ENCODE measurements at regions not wholly inside any gene's neighbourhood (a gene's known extent, or its start where the extent isn't known, plus 50 kb on each side); places are given as distances from the start of the nearest gene placed in this dataset.

GRCh38 chr18:29154758-29155725 lies 978.1 kb upstream of the CDH2 start:
- TF ChIP-seq CTCF (optimal IDR thresholded peaks at IDR 0.05 in 1 of 3, IDR thresholded peaks at IDR 0.05 in 1 of 3, conservative IDR thresholded peaks at IDR 0.05 in 1 of 3; ENCODE audit: extremely low read depth in 1 of 3, insufficient read depth in 2 of 3, low read length in 3 of 3): no peak
- TF ChIP-seq EZH2 (IDR thresholded peaks at IDR 0.05; ENCODE audit: low read length): no peak

Measured in keratinocyte (primary cell).